Stimulated activated CD4-positive, alpha-beta T cell treated with anti-CD3 and anti-CD28 coated beads, Interleukin-15, amount 100 ng/mL, for 48 hours (primary cell): ENCODE measurements at regions not wholly inside any gene's neighbourhood (a gene's known extent, or its start where the extent isn't known, plus 50 kb on each side); places are given as distances from the start of the nearest gene placed in this dataset.
"Not testable (repeated sequence)": the region's sequence is repeated elsewhere in the genome, so short reads cannot be mapped to it uniquely, and the experiment has no call there.

ENCODE experiments used
- DNase-seq, 2 donors: peaks; one replicate each; pipeline ENCODE4 v3.0.0-alpha.2; 2020; ENCODE audit warnings: low read depth in 2 of 2

GRCh38 chr5:57002959-57003485 lies 51.1 kb upstream of the MIER3 start:
- no peak for DNase-seq

DNA sequence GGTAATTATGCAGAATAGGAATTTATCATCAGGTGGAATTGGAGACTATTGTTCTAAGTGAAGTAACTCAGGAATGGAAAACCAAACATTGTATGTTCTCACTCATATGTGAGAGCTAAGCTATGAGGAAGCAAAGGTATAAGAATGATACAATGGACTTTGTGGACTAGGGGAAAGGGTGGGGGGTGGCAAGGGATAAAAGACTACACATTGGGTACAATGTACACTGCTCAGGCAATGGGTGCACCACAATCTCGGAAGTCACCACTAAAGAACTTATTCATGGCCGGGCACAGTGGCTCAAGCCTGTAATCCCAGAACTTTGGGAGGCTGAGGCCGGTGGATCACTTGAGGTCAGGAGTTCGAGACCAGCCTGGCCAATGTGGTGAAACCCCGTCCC lies 51.6 kb upstream of the MIER3 start:
- not testable (repeated sequence) for DNase-seq

GRCh38 chr5:57004800-57005199 lies 52.9 kb upstream of the MIER3 start:
- no peak for DNase-seq

- no peak for DNase-seq
These were observed 55.4 kb upstream of the MIER3 start for GRCh38 chr5:57007344-57007743.

DNA sequence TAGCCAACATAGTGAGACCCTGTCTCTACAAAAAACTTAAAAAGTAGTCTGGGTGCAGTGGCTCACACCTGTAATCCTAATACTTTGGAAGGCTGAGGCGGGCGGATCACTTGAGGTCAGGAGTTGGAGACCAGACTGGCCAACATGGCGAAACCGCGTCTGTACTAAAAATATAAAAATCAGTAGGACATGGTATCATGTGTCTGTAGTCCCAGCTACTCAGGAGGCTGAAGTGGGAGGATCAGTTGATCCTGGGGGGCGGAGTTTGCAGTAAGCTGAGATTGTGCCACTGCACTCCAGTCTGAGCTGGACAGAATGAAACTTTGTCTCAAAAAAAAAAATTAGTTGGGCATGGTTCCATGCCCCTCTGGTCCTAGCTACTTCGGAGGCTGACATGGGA lies 57.9 kb upstream of the MIER3 start:
- no peak for DNase-seq

GRCh38 chr5:57010786-57011185 lies 58.9 kb upstream of the MIER3 start:
- no peak for DNase-seq

DNA sequence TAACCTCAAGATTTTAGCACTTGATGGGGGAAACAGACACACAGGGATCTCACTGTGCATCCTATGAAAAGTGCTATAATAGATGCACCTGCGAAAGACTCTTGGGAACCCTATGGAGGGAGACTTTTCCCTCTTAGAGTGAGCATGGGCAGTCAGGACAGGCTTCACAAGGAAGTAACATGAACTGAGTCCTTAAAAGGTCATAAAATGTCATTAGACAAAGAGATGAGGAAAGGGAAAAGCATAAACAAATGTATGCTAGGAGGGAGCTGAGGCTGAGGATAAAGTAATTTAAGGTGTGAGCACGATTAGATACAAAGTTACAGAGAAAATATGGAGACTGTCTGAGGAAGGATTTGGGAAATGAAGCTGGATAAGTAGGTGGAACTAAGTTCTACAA lies 60.6 kb upstream of the MIER3 start:
- no peak for DNase-seq

GRCh38 chr5:57025961-57026360 lies 74.0 kb upstream of the MIER3 start:
- no peak for DNase-seq

DNA sequence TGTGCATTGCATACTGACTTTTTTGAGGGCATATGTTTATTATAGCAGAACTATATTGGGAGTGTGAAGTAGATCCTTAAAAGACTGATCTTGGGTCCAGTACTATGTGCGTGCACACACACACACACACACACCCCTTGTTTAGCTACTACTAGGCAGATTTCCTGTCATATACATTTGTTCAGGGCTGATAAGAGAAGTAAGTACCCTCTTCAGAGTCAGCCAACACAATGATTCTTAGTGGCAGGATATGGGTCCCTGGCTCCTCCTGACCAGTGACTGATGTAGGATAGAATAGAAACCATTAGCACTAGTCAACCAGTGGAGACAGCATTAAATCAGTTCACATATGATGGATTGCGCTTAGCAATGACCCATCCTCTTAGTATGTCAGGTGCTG lies 76.2 kb upstream of the MIER3 start:
- DNase-seq, result no peak

- no peak for DNase-seq
These were observed 80.2 kb upstream of the MIER3 start for GRCh38 chr5:57032151-57032551.

DNA sequence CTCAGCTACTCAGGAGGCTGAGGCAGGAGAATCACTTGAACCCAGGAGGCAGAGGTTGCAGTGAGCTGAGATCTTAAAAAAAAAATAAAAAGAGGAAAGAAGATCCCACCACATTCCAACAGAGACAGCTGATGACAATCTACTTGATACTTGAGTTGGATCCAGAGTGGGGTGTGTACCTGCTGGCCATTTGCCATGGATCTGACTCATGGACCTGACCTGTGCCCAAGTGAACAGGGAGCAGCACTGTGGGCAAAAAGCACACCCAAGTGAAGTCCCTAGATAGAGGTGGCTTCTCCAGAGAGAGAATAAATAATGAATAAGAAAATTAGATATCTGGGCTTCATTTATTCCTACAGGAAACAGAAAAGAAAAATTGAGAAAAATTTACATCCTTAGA lies 81.2 kb upstream of the MIER3 start:
- DNase-seq, result no peak

- DNase-seq, result no peak
These were observed 81.6 kb upstream of the MIER3 start for GRCh38 chr5:57033503-57033902.

GRCh38 chr5:57034201-57034916 lies 82.4 kb upstream of the MIER3 start:
- no peak for DNase-seq

DNA sequence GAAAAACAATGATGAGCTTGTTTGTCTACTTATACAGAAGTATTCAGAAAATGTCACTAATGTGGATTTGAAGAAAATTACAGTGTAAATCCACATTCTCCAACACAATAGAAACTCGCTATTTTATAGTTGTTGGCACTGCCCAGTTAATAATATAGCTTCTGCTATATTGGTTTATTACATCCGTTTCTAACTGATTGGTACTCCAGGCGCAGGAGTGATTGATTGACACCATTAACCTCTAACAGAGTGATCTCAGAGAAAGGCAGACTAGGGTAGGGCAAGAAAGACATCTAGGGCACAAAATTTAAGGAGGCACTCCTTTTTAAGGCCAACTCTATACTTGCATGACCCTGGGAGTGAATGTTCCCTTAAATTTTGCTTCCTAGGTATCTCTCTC lies 84.0 kb upstream of the MIER3 start:
- DNase-seq, result no peak

DNA sequence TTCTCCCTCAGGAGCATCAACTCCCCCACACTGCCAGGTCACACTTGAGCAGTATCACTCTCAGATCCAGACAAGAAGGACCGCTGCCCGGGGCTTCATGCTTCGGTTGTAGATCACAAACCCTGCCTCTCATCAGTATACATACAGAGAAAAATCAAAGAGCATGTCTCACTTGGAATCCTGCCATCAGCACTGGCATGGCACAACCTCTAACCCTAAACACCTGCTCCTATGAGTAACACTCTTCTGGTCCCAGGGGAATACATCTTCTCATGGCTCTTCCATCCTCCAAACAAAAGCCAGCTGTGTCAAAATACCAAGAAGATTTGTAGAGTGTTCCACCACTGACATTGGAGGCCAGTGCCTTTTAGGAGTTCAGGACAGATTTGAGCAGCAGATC lies 84.8 kb upstream of the MIER3 start:
- DNase-seq, result no peak

DNA sequence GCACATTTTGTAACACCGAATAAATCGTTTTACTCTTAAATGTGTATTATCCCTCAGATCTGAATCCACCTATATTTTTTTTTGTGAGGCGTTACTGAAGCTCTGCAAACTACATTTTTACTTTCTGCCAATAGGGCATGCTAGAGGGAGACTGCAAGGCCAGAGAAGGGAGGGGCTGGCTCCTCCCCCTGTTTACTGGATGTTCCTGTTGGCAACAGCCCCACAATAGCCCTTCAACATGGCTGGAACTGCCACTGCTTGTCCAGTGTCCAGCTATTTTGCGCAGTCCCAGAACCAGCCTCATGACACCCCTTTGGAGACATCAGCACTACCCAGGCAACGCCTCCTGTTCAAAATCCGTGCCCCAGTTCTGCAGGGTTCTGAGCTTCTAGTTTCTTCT lies 85.4 kb upstream of the MIER3 start:
- no peak for DNase-seq

DNA sequence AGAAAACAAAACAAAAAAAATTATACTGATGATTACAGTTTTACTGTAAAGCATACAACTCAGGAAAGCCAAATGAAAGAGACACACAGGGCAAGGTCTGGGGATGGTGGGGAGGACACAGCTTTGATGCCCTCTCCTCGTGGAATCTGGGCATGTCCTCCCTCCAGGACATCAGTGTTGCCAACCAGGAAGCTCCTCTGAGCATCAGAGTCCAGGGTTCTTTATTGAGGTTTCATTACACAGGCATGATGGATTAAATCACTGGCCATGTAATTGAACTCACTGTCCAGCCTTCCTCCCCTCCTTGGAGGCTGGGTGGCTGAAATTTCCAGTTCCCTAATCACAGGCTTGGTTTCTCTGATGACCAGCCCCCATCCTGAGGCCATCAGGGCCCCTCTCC lies 89.6 kb upstream of the MIER3 start:
- DNase-seq, result no peak

- DNase-seq, result no peak
These were observed 90.6 kb upstream of the MIER3 start for GRCh38 chr5:57042524-57042931.

- no peak for DNase-seq
These were observed 102.2 kb upstream of the MIER3 start for GRCh38 chr5:57054135-57054534.

- no peak for DNase-seq
These were observed 102.7 kb upstream of the MIER3 start for GRCh38 chr5:57054671-57055070.

GRCh38 chr5:57055731-57056130 lies 103.8 kb upstream of the MIER3 start:
- no peak for DNase-seq

DNA sequence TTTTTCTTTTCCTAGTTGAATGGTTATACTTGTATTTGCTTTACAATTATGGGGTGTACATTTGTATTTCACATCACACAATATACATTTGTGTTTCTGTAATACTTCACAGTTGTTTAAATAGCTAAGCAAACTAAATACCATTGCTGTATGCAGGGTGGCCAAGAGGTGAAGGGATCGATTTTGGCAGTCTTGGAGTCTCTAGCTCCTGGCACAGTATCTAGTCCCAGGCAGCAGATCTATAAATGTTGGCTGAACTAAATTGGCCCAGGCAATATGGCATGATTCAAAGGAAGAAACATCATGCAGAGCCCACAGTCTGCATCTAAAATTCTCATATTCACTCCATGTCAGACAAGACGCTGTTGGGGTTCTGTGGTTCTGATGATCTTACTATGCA lies 110.1 kb upstream of the GPBP1 start:
- DNase-seq, result no peak

DNA sequence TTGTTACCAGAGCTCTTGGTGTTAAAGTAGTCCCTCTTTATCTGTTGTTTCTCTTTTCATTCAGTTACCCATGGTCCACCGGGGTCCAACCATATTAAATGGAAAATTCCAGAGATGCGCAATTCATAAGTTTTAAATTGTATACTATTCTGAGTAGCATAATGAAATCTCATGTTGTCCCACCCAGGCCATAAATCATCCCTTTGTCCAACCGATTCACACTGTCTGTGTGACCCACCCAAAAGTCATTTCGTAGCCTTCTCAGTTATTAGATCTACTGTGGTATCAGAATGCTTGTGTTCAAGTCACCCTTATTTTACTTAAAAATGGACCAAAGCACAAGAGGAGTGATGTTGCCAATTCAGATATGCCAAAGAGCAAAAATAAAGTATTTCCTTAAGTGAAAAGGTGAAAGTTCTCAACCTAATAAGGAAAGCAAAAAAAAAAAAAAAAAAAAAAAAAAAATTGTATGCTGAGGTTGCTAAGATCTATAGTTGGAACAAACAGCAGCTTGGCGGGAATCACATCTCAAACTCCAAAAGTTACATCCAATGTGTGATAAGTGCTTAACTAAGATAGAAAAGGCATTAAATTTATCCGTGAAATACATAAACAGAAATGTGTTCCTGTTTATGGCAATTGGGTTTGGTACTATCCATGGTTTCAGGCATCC lies 106.8 kb upstream of the GPBP1 start:
- DNase-seq, result no peak

GRCh38 chr5:57067597-57067924 lies 106.3 kb upstream of the GPBP1 start:
- no peak for DNase-seq
